ENCODE measurements at regions not wholly inside any gene's neighbourhood (a gene's known extent, or its start where the extent isn't known, plus 50 kb on each side); places are given as distances from the start of the nearest gene placed in this dataset.
"Not testable (repeated sequence)": the region's sequence is repeated elsewhere in the genome, so short reads cannot be mapped to it uniquely, and the experiment has no call there.

- DNase-seq = no peak
Observed at GRCh38 chrX:73940893-73941470, 88.5 kb upstream of the XIST start.

GRCh38 chrX:73937843-73938242 lies 85.3 kb upstream of the XIST start:
- DNase-seq = not testable (repeated sequence)

- no peak for DNase-seq
Observed at GRCh38 chrX:73932522-73932921, 80.0 kb upstream of the XIST start.

- no peak for DNase-seq
Observed at GRCh38 chrX:73930300-73930699, 77.8 kb upstream of the XIST start.

- no peak for DNase-seq
Observed at GRCh38 chrX:73922856-73923455, 70.4 kb upstream of the XIST start.

GRCh38 chrX:73916931-73917667 lies 64.6 kb upstream of the XIST start:
- no peak for DNase-seq

- DNase-seq = no peak
Observed at GRCh38 chrX:73916489-73916888, 64.0 kb upstream of the XIST start.

- not testable (repeated sequence) for DNase-seq
Observed at GRCh38 chrX:73914792-73915191, 62.3 kb upstream of the XIST start.

GRCh38 chrX:73913580-73913979 lies 61.1 kb upstream of the XIST start:
- DNase-seq = no peak

- not testable (repeated sequence) for DNase-seq
Observed at GRCh38 chrX:73911946-73912345, 59.4 kb upstream of the XIST start.

GRCh38 chrX:73905749-73906374 lies 53.3 kb upstream of the XIST start:
- DNase-seq = not testable (repeated sequence)

- DNase-seq = no peak
Observed at GRCh38 chrX:73903941-73904340, 51.4 kb upstream of the XIST start.

All from activated effector memory CD4-positive, alpha-beta T cell treated with anti-CD3 and anti-CD28 coated beads, Interleukin-2, amount 50 U/mL, for 16 hours (primary cell).